ENCODE measurements at regions not wholly inside any gene's neighbourhood (a gene's known extent, or its start where the extent isn't known, plus 50 kb on each side); places are given as distances from the start of the nearest gene placed in this dataset.
A peak's percentile ranks its signal among the peaks of the same experiment; 100 is the strongest.

DNA sequence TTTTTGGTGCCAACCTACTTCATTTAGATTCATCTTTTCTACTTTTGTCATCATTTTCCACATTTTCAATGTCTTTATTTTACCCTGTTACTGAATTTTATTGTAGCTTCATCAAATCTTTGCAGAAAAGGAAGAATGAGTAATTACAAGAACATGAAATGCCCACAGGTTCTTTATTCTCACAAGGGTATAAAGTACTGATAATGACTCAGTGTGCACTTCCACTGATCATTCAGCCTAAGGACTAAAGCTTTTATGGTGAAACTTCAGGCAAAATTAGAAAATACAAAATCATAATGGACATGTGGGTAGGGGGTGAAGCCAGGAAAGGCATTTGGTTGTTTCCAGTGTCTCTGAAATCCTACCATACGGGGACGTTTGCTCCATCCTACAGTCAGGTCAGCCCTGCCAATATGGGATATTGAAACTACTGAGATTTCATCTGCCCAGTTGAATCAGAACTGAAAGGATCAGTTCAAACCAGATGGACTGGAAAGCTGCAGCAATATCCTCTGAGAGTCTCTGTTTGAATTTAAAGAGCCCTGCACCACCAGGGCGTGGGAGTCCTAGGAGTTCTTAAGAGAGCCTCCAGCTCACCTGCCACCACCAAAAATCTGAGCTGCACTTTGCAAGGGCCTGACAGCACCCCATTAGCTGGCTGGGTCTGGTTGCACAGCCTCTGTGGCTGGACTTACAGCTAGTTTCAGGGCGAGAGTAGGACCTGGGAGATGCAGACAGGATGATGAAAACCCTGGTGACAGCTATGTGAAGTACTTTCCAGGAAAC, 390.4 kb downstream of the CMPK2 start:
- TF ChIP-seq, protein P1, sequence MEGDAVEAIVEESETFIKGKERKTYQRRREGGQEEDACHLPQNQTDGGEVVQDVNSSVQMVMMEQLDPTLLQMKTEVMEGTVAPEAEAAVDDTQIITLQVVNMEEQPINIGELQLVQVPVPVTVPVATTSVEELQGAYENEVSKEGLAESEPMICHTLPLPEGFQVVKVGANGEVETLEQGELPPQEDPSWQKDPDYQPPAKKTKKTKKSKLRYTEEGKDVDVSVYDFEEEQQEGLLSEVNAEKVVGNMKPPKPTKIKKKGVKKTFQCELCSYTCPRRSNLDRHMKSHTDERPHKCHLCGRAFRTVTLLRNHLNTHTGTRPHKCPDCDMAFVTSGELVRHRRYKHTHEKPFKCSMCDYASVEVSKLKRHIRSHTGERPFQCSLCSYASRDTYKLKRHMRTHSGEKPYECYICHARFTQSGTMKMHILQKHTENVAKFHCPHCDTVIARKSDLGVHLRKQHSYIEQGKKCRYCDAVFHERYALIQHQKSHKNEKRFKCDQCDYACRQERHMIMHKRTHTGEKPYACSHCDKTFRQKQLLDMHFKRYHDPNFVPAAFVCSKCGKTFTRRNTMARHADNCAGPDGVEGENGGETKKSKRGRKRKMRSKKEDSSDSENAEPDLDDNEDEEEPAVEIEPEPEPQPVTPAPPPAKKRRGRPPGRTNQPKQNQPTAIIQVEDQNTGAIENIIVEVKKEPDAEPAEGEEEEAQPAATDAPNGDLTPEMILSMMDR (conservative IDR thresholded peaks at IDR 0.05), result no peak
- TF ChIP-seq ZFX (IDR thresholded peaks at IDR 0.05), result no peak
- H3K27ac ChIP-seq, result no peak overlapping the region

DNA sequence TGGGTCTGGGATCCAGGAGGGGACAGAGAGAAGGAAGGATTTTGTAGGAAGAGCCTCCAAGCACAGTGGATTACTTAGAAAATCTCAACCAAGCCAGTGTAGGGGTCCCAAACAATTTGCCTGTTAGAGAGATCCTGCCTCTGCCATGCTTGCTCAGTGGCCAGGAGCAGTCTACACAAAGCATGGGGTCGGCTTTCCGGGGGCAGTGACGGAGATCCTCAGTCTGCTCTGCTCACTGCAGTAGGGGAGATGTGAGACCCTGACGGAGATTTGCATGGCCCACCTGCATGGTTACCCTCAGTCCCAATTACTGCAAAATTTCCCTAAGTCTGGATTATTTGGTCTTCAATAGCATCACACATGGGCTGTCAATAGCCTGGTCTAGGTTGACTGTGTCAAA, 385.2 kb downstream of the CMPK2 start:
- TF ChIP-seq, protein P1 (conservative IDR thresholded peaks at IDR 0.05), result no peak
- TF ChIP-seq ZFX (IDR thresholded peaks at IDR 0.05), result no peak

DNA sequence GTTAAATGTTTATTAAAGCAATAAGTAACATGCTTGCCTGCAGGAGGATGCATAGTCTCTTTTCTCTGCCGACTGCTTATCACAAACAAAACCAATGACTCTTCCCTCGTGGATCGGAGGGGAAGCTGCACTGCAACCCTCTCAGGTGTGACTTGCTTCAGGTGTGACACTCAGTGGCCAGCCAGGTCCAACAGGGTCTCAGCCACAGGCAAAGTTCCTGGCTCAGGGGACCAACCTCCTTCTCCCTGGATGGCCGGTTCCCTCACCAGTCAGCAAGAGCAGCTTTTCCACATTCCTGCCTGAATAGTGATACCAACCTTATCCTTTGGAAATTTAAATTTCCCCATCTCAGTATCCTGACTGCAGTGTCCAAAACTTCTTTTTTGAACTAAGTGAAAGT, 383.5 kb downstream of the CMPK2 start:
- no peak overlapping the region for H3K27ac ChIP-seq
- TF ChIP-seq ZFX (IDR thresholded peaks at IDR 0.05), result no peak
- TF ChIP-seq, protein P1 (conservative IDR thresholded peaks at IDR 0.05), result no peak

More for the DNA sequence above, 385.2 kb downstream of the CMPK2 start:
- H3K27ac ChIP-seq, result no peak overlapping the region

DNA sequence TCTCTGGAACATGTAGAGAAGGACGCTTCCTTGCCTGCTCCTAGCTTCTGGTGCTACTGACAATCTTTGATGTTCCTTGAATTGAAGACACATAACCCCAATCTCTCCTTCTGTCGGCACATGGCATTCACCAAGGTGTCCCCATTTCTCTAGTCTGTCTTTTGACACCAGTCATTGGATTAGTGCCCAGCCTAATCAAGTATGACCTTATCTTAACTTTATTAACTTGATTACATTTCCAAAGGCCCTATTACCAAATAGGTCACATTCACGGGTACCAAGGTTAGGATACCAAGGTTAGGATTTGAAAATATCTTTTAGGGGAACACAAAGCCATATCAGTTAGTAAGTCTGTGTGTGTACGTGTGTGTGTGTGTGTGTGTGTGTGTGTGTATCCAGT, 377.9 kb downstream of the CMPK2 start:
- H3K27ac ChIP-seq, result no peak overlapping the region
- TF ChIP-seq, protein P1 (conservative IDR thresholded peaks at IDR 0.05), result no peak
- TF ChIP-seq ZFX (IDR thresholded peaks at IDR 0.05), result no peak

DNA sequence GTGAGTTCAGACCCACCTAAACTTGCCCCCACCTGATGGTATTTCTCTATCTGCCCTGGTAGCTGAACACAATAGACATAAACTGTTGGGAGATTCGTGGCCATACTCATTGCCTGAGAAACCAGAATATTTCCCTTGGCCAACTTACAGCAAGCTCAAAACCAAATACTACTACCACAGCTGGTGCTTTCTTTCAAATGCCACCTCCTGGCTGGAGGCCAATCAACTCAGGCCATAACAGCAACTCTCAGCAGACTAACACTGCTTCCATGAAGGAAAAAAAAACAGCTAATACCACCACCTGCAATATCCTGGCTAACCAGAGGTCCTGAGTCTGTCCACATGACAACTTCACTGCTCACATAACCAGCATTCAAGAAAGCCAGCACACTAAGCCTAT, 373.1 kb downstream of the CMPK2 start:
- TF ChIP-seq, protein P1 (conservative IDR thresholded peaks at IDR 0.05), result no peak
- TF ChIP-seq ZFX (IDR thresholded peaks at IDR 0.05), result no peak
- H3K27ac ChIP-seq, result peak overlapping the region; percentile 42

DNA sequence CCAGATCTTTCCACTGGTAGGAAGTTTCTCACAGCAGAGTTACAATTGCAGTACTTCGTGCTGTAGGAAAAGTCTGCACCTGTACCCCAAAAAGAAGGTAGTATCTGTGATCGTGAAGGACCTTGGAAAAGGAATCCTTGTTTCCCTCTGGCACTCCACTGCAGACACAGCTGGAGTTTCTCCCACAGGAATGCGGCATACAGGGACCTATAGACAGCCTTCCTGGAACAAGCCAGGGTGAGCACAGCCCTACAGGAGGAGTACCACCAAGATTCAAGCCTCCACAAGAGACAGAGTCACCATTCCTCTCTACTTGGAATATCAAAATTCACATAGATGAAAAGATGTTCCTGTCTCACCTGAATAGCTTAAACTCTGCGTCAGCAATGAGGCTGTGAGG, 372.4 kb downstream of the CMPK2 start:
- peak overlapping the region; percentile 42 for H3K27ac ChIP-seq
- TF ChIP-seq ZFX (IDR thresholded peaks at IDR 0.05), result no peak
- TF ChIP-seq, protein P1 (conservative IDR thresholded peaks at IDR 0.05), result no peak

DNA sequence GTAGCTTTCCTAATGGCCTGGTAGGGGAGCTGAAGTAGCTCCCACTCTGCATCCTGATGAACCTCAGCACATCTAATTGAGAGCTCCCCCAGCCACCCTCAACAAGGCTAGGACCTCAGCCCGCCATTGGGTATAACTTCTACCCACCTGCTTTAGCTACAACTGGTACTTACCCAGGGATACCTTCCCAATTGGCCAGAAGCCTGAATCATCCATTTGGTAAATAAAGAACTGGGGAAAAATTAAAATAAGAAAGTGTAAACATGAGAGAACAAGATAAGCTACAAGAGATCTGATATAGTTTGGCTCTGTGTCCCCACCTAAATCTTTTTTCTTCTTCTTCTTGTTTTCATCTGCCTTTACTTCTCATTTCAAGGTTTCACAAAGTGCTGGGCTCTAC, 372.0 kb downstream of the CMPK2 start:
- H3K27ac ChIP-seq, result peak overlapping the region; percentile 42
- no peak for TF ChIP-seq ZFX (IDR thresholded peaks at IDR 0.05)
- TF ChIP-seq, protein P1 (conservative IDR thresholded peaks at IDR 0.05), result no peak
